IMR-90 (cell line): ENCODE measurements at regions not wholly inside any gene's neighbourhood (a gene's known extent, or its start where the extent isn't known, plus 50 kb on each side); places are given as distances from the start of the nearest gene placed in this dataset.

Experiments used
- ATAC-seq: fragments of 200-7000 bp; cut with Tn5 transposase; 2 replicates; pipeline ENCODE4 v1.9.1; 2020; ENCODE audit warnings: low read depth, mild to moderate bottlenecking, moderate library complexity
- BruUV-seq: library from RNA; stranded (reverse); fragments of 400-500 nt; replicated peaks from 2 replicates; lab custom pipeline; 2021; lab: Mats Ljungman, UMichigan
- CTCF ChIA-PET: fragments of 300-600 bp; formaldehyde crosslinking; extraction: SDS; loops from one replicate; lab custom pipeline; 2021; ENCODE audit warnings: antibody characterized with exemption; lab: Yijun Ruan, JAX
- POLR2A ChIA-PET: fragments of 300-600 bp; sonication (Branson Sonifier 250); formaldehyde crosslinking; loops from one replicate; lab custom pipeline; 2022; ENCODE audit warnings: antibody characterized with exemption; ENCODE audit not compliant: unreplicated experiment; lab: Charles Lee
- DNase-seq: peaks from one replicate; pipeline ENCODE4 v3.0.0; 2013
- H2AFZ ChIP-seq: replicated peaks from 2 replicates; pipeline ENCODE3; 2013; ENCODE audit warnings: low read length, mild to moderate bottlenecking; ENCODE audit not compliant: poor library complexity
- H2AK5ac ChIP-seq: 2 replicates; pipeline ENCODE4 v1.6.1; 2013; ENCODE audit warnings: low read depth, low read length, inconsistent platforms
- H2AK9ac ChIP-seq: replicated peaks from 2 replicates; pipeline ENCODE3; 2013; ENCODE audit warnings: mild to moderate bottlenecking, low read depth, low read length, moderate library complexity; ENCODE audit not compliant: poor library complexity
- H2BK120ac ChIP-seq: 2 replicates; pipeline ENCODE4 v1.6.1; 2013; ENCODE audit warnings: low read depth, low read length, inconsistent platforms
- H2BK15ac ChIP-seq: 3 replicates; pipeline ENCODE4 v1.6.1; 2013; ENCODE audit warnings: low read depth, low read length, inconsistent platforms
- H2BK20ac ChIP-seq: 2 replicates; pipeline ENCODE4 v1.6.1; 2013; ENCODE audit warnings: low read depth, mild to moderate bottlenecking, inconsistent platforms, low read length, moderate library complexity
- H2BK5ac ChIP-seq: 2 replicates; pipeline ENCODE4 v1.6.1; 2013; ENCODE audit warnings: mild to moderate bottlenecking, low read depth, low read length, inconsistent platforms; ENCODE audit not compliant: poor library complexity, severe bottlenecking
- H3K14ac ChIP-seq: replicated peaks from 2 replicates; pipeline ENCODE4 v1.6.1; 2013; ENCODE audit warnings: low read depth, low read length, inconsistent platforms
- H3K18ac ChIP-seq: 2 replicates; pipeline ENCODE4 v1.6.1; 2013; ENCODE audit warnings: low read depth, low read length, control low read depth
- H3K23ac ChIP-seq: 2 replicates; pipeline ENCODE4 v1.6.1; 2013; ENCODE audit warnings: low read depth, low read length, inconsistent platforms
- H3K27ac ChIP-seq: 2 replicates; pipeline ENCODE4 v1.5.1; 2013; ENCODE audit warnings: mild to moderate bottlenecking, control low read depth, low read length; ENCODE audit not compliant: insufficient read depth
- H3K27me3 ChIP-seq: 2 replicates; pipeline ENCODE4 v1.6.1; 2013; ENCODE audit warnings: low read length; ENCODE audit not compliant: control insufficient read depth, insufficient read depth
- H3K36me3 ChIP-seq: 2 replicates; pipeline ENCODE4 v1.6.1; 2013; ENCODE audit warnings: low read length, mixed read lengths; ENCODE audit not compliant: control insufficient read depth, insufficient read depth
- H3K4ac ChIP-seq: 2 replicates; pipeline ENCODE4 v1.6.1; 2013; ENCODE audit warnings: low read depth, low read length, inconsistent platforms
- H3K4me1 ChIP-seq: 2 replicates; pipeline ENCODE4 v1.6.1; 2013; ENCODE audit warnings: low read length, mixed read lengths; ENCODE audit not compliant: control insufficient read depth, insufficient read depth
- H3K4me2 ChIP-seq: 2 replicates; pipeline ENCODE4 v1.6.1; 2013; ENCODE audit warnings: low read depth, mild to moderate bottlenecking, control low read depth, low read length, moderate library complexity
- H3K4me3 ChIP-seq: 2 replicates; pipeline ENCODE4 v1.5.1; 2013; ENCODE audit warnings: low read depth, mild to moderate bottlenecking, control low read depth, low read length, moderate library complexity; ENCODE audit not compliant: insufficient read depth
- H3K56ac ChIP-seq: 2 replicates; pipeline ENCODE4 v1.6.1; 2013; ENCODE audit warnings: low read length, inconsistent platforms; ENCODE audit not compliant: insufficient read depth; ENCODE audit errors: extremely low read depth
- H3K79me1 ChIP-seq, 2 experiments: 2 replicates each; pipeline ENCODE4 v1.6.1; 2013; ENCODE audit warnings: low read length in 2 of 2, inconsistent platforms in 1 of 2, low read depth in 1 of 2
- H3K9ac ChIP-seq: 2 replicates; pipeline ENCODE4 v1.6.1; 2013; ENCODE audit warnings: low read depth, low read length, control low read depth
- H3K9me1 ChIP-seq: 2 replicates; pipeline ENCODE4 v1.6.1; 2013; ENCODE audit warnings: low read length, inconsistent platforms; ENCODE audit not compliant: insufficient read depth
- H3K9me3 ChIP-seq: 2 replicates; pipeline ENCODE4 v1.6.1; 2013; ENCODE audit warnings: low read length; ENCODE audit not compliant: control insufficient read depth, insufficient read depth
- H4K20me1 ChIP-seq: 2 replicates; pipeline ENCODE4 v1.6.1; 2013; ENCODE audit warnings: low read length, inconsistent platforms; ENCODE audit not compliant: insufficient read depth
- H4K5ac ChIP-seq: 2 replicates; pipeline ENCODE4 v1.6.1; 2013; ENCODE audit warnings: mild to moderate bottlenecking, low read depth, low read length, control low read depth
- H4K8ac ChIP-seq, 2 experiments: 2 replicates each; pipeline ENCODE4 v1.6.1; 2013; ENCODE audit warnings: low read depth in 2 of 2, low read length in 2 of 2, control low read depth in 1 of 2, inconsistent platforms in 1 of 2
- H4K91ac ChIP-seq: 2 replicates; pipeline ENCODE4 v1.6.1; 2013; ENCODE audit warnings: low read depth, low read length, inconsistent platforms; ENCODE audit not compliant: insufficient read depth
- BHLHE40 ChIP-seq: fragments of 150-350 bp; IDR thresholded peaks from 2 replicates; pipeline ENCODE4 v1.6.1; 2016; ENCODE audit warnings: mild to moderate bottlenecking, low read depth, low read length
- CEBPB ChIP-seq: IDR thresholded peaks from 2 replicates; pipeline ENCODE4 v1.6.1; 2012; ENCODE audit warnings: low read depth, low read length, improper control_type of control experiment
- CHD1 ChIP-seq: IDR thresholded peaks from 2 replicates; pipeline ENCODE4 v1.6.1; 2012; ENCODE audit warnings: low read depth, low read length, improper control_type of control experiment
- FOS ChIP-seq: fragments of 150-350 bp; IDR thresholded peaks from 2 replicates; pipeline ENCODE4 v1.6.1; 2016; ENCODE audit warnings: low read depth, low read length
- MAFK ChIP-seq: IDR thresholded peaks from 2 replicates; pipeline ENCODE4 v1.6.1; 2012; ENCODE audit warnings: low read depth, low read length, improper control_type of control experiment
- MAZ ChIP-seq: IDR thresholded peaks from 2 replicates; pipeline ENCODE4 v1.6.1; 2012; ENCODE audit warnings: low read depth, mild to moderate bottlenecking, low read length, improper control_type of control experiment, moderate library complexity, borderline replicate concordance
- MXI1 ChIP-seq: IDR thresholded peaks from 2 replicates; pipeline ENCODE4 v1.6.1; 2012; ENCODE audit warnings: low read depth, mild to moderate bottlenecking, low read length, moderate library complexity, borderline replicate concordance
- NFE2L2 ChIP-seq: fragments of 150-350 bp; IDR thresholded peaks from 2 replicates; pipeline ENCODE4 v1.6.1; 2016; ENCODE audit warnings: low read depth, mild to moderate bottlenecking, low read length
- POLR2A ChIP-seq: IDR thresholded peaks from 2 replicates; pipeline ENCODE4 v1.6.1; 2012; ENCODE audit warnings: mild to moderate bottlenecking, low read depth, low read length
- RAD21 ChIP-seq: IDR thresholded peaks from 2 replicates; pipeline ENCODE4 v1.6.1; 2012; ENCODE audit warnings: low read length, improper control_type of control experiment
- RCOR1 ChIP-seq: IDR thresholded peaks from 2 replicates; pipeline ENCODE4 v1.6.1; 2012; ENCODE audit warnings: mild to moderate bottlenecking, low read length, improper control_type of control experiment; ENCODE audit not compliant: insufficient replicate concordance
- RFX5 ChIP-seq: IDR thresholded peaks from 2 replicates; pipeline ENCODE4 v1.8.0; 2012; ENCODE audit warnings: low read depth, mild to moderate bottlenecking, low read length, moderate library complexity
- SMC3 ChIP-seq: fragments of 150-350 bp; IDR thresholded peaks from 2 replicates; pipeline ENCODE4 v1.6.1; 2016; ENCODE audit warnings: low read depth, mild to moderate bottlenecking, antibody characterized with exemption, low read length, moderate library complexity
- whole genome bisulfite sequencing, 2 experiments: methylation state at CpG; one replicate each; pipeline versions ENCODE4 v1.1.5 to v1.1.7; 2013; ENCODE audit warnings: missing lambda C conversion rate in 2 of 2; ENCODE audit not compliant: insufficient read length in 1 of 2; ENCODE audit errors: extremely low coverage in 2 of 2; 5-methylcytosine and 5-hydroxymethylcytosine counted together
- dilution Hi-C: fragments of 300-500 bp; cut with HindIII; formaldehyde crosslinking; loops from one replicate; pipeline ENCODE4 v1.14.3; 2018; ENCODE audit warnings: low sequenced_read_pairs; ENCODE audit not compliant: unreplicated experiment
- in situ Hi-C: fragments of 300-500 bp; cut with MboI; formaldehyde crosslinking; loops from 3 replicates; pipeline ENCODE4 v1.14.3; 2019; ENCODE audit warnings: low sequenced_read_pairs, inconsistent platforms, mixed read lengths
- intact Hi-C: fragments of 100-400 bp; cut with micrococcal nuclease; formaldehyde crosslinking; loops from 2 replicates; pipeline ENCODE4 v1.10.0; 2022
- TF ChIP-seq, protein P1 (sequence below): fragments of 150-350 bp; IDR thresholded peaks from 2 replicates; pipeline ENCODE4 v1.6.1; 2016; ENCODE audit warnings: low read depth, mild to moderate bottlenecking, low read length, moderate library complexity, borderline replicate concordance
- TF ChIP-seq, protein P2 (sequence below): fragments of 150-350 bp; IDR thresholded peaks from 2 replicates; pipeline ENCODE4 v1.6.1; 2017; ENCODE audit warnings: mild to moderate bottlenecking, antibody characterized with exemption, low read length, low read depth
- TF ChIP-seq, protein P3 (sequence below): conservative IDR thresholded peaks from 2 replicates; pipeline ENCODE4 v1.5.1; 2012; ENCODE audit warnings: mild to moderate bottlenecking, low read depth, low read length, improper control_type of control experiment

DNA sequence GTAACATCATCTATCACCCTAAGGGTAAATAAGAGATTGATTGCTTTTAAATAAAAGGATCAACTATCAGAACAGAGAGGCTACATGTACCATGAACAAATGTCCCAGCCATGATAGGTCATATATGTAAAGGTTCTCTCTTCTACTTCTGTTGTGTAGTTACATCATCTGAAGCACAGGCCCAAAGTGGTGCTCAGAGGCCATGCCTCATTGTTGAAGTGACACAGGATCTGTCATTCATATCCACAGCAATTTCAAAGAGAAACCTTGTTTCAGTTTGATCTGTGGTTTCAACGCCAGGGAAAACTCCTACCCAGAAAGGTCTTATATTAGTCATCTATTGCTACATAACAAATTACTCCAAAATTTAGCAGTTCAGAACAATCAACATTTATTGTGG, 269.2 kb upstream of the MAOA start:
- Histone ChIP-seq H3K9ac (no peak overlapping the region), H3K9me1 (no peaks in the 10 kb centered on the region), H3K4ac (no peak overlapping the region), H4K5ac (no peak overlapping the region), H2BK120ac (no peak overlapping the region), H2AFZ (no peak overlapping the region), H3K9me3 (no peaks in the 10 kb centered on the region), H3K79me1 (no peaks in the 10 kb centered on the region), H2BK15ac (no peak overlapping the region), H3K36me3 (no peaks in the 10 kb centered on the region), H3K14ac (no peak overlapping the region), H2AK9ac (no peak overlapping the region), H2BK5ac (no peak overlapping the region), H4K20me1 (no peaks in the 10 kb centered on the region), H4K91ac (no peak overlapping the region), H3K4me2 (no peak overlapping the region), H3K18ac (no peak overlapping the region), H3K56ac (no peak overlapping the region), H3K4me1 (no peaks in the 10 kb centered on the region), H2BK20ac (no peak overlapping the region), H3K27ac (no peak overlapping the region), H4K8ac (no peak overlapping the region), H3K27me3 (no peaks in the 10 kb centered on the region; the same call in 1 of the 2 replicates), H3K23ac (no peak overlapping the region), H3K4me3 (no peak overlapping the region), H2AK5ac (no peak overlapping the region)
- in situ Hi-C loops (no loop called here), intact Hi-C loops (no loop called here), dilution Hi-C loops (no loop called here)
- POLR2A ChIA-PET = no interaction called here
- CTCF ChIA-PET = no interaction called here
- no CpG with 5 or more reads among the region's 1 CpG for WGBS, 2 experiments
- ATAC-seq (no peak), DNase-seq (no peak)
- no peak for TF ChIP-seq RFX5
- no peak for TF ChIP-seq MAZ
- TF ChIP-seq SMC3 = no peak
- no peak for TF ChIP-seq MXI1
- TF ChIP-seq, protein P1, sequence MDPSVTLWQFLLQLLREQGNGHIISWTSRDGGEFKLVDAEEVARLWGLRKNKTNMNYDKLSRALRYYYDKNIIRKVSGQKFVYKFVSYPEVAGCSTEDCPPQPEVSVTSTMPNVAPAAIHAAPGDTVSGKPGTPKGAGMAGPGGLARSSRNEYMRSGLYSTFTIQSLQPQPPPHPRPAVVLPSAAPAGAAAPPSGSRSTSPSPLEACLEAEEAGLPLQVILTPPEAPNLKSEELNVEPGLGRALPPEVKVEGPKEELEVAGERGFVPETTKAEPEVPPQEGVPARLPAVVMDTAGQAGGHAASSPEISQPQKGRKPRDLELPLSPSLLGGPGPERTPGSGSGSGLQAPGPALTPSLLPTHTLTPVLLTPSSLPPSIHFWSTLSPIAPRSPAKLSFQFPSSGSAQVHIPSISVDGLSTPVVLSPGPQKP = no peak
- TF ChIP-seq RAD21 = no peak
- TF ChIP-seq NFE2L2 = no peak
- TF ChIP-seq RCOR1 = no peak
- no peak for TF ChIP-seq MAFK
- no peak for TF ChIP-seq CHD1
- TF ChIP-seq, protein P2, sequence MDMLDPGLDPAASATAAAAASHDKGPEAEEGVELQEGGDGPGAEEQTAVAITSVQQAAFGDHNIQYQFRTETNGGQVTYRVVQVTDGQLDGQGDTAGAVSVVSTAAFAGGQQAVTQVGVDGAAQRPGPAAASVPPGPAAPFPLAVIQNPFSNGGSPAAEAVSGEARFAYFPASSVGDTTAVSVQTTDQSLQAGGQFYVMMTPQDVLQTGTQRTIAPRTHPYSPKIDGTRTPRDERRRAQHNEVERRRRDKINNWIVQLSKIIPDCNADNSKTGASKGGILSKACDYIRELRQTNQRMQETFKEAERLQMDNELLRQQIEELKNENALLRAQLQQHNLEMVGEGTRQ = no peak
- no peak for TF ChIP-seq FOS
- TF ChIP-seq POLR2A = no peak
- no peak for TF ChIP-seq CEBPB
- TF ChIP-seq, protein P3, sequence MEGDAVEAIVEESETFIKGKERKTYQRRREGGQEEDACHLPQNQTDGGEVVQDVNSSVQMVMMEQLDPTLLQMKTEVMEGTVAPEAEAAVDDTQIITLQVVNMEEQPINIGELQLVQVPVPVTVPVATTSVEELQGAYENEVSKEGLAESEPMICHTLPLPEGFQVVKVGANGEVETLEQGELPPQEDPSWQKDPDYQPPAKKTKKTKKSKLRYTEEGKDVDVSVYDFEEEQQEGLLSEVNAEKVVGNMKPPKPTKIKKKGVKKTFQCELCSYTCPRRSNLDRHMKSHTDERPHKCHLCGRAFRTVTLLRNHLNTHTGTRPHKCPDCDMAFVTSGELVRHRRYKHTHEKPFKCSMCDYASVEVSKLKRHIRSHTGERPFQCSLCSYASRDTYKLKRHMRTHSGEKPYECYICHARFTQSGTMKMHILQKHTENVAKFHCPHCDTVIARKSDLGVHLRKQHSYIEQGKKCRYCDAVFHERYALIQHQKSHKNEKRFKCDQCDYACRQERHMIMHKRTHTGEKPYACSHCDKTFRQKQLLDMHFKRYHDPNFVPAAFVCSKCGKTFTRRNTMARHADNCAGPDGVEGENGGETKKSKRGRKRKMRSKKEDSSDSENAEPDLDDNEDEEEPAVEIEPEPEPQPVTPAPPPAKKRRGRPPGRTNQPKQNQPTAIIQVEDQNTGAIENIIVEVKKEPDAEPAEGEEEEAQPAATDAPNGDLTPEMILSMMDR = no peak
- TF ChIP-seq BHLHE40 = no peak
- no TSS peak for BruUV-seq
